Medulla oblongata (tissue), 1 donor: ENCODE measurements at regions not wholly inside any gene's neighbourhood (a gene's known extent, or its start where the extent isn't known, plus 50 kb on each side); places are given as distances from the start of the nearest gene placed in this dataset.

Experiments used
- DNase-seq: peaks from one replicate; pipeline ENCODE4 v3.0.0-alpha.2; 2015; ENCODE audit errors: extremely low spot score

DNA sequence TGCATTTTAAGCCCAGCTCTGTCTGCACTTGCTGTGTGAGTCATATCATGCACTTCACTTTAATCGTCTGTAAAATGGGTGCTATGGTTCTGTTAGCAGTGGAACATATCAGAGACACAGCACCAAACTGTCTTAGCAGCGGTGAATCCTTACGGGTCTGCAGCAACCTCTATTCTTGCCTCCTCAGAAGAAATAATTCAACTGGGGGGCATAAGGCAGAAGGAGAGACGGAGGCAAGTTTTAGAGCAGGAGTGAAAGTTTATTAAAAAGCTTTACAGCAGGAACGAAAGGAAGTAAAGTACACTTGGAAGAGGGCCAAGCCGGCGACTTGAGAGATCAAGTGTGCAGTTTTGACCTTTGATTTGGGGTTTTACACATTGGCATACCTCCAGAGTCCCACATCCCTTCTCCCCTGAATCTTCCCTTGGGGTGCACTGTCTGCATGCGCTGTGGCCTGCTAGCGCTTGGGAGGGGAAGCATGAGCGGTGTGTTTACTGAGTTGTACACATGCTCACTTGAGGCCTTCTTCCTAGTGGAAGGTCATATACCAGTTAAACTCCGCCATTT is 109.8 kb downstream of the DDX1 start:
- no peak for DNase-seq

DNA sequence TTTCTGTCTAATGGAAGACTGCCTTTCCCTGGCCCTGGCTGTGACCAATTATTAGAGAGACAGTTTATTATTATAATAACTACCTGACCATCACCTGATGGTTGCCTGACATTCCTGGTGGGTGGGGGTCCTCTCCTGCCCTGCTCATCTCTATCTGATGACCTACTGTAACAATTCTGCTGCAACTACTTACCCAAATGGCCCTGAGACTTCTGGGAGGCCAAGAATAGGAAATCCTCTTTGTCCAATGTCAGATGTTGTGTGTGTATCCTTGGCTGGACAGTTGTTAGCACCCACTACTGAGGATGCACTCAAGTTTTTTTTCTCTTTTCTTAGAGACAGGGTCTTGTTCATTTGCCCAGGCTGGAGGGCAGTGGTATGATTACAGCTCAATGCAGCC is 110.3 kb downstream of the DDX1 start:
- DNase-seq: no peak

GRCh38 chr2:15702452-15702851 is 110.8 kb downstream of the DDX1 start:
- DNase-seq: no peak

GRCh38 chr2:15703365-15703869 is 111.7 kb downstream of the DDX1 start:
- no peak for DNase-seq

DNA sequence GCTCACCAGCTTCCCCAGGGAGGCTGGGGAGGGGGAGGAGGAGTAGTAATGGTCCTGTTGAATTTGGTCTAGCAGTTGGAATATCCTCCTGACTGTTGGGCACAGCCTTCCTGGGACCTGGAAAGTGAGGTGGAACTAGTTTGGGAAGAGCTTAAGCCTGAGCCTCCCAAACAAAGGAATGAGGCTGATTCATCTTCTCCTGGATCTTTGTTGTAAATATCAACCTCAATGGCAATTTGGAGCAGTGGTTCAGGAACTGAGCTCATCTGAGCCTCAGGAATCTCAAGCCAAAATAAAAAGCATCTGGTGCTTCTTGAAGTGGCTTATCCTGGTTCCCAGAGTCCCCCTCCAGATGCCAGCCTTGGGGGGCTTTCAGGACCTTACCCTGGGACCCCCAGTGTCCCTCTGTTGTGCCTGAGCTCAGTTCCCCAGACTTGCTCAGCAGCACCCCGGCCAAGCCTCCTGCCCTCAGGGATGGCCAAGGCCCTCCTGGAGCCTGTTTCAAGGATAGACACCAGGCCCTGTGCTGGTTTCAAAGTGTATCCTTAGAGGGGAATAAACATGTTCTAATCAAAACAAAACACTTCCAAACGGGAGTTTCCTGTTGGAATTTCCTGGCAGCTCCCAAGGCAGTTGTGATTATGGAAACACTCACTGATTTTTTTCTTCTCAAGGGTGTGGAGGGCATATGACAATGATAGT is 112.6 kb downstream of the DDX1 start:
- DNase-seq: no peak

DNA sequence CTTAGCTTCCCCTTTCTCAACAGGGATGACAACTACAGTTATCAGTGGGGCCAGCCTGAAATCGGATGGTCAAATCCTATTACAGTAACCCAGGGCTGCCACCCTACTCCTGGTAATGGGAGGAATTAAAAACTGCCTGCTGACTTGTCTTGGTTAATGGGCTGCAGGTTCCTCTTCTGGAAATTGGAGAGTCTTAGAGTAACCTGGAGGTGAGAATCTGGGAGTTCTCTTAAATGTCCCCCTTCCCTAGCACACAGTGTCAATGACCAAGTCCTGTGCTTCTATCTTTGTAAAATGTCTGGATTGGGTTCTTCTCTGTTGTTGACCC is 113.1 kb downstream of the DDX1 start:
- no peak for DNase-seq

- DNase-seq: no peak
Observed at GRCh38 chr2:15705310-15705709, 113.6 kb downstream of the DDX1 start.

- DNase-seq: no peak
Observed at GRCh38 chr2:15705839-15706386, 114.2 kb downstream of the DDX1 start.

DNA sequence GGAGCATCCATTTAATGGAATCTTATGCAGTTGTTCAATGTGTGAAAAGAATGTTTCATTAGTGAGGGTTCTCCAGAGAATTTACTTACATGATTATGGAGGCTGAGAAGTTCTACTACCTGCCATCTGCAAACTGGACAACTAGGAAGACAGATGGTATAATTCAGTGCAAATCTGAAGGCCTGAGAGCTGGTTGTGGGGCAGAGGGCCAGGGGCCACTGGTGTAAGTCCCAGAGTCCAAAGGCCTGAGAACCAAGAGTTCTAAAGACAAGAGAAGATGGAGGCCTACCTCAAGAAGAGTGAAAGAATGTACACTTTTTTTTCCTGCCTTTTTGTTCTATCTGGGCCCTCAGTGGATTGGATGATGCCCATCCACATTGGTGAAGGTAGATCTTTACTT is 114.8 kb downstream of the DDX1 start:
- DNase-seq: no peak

DNA sequence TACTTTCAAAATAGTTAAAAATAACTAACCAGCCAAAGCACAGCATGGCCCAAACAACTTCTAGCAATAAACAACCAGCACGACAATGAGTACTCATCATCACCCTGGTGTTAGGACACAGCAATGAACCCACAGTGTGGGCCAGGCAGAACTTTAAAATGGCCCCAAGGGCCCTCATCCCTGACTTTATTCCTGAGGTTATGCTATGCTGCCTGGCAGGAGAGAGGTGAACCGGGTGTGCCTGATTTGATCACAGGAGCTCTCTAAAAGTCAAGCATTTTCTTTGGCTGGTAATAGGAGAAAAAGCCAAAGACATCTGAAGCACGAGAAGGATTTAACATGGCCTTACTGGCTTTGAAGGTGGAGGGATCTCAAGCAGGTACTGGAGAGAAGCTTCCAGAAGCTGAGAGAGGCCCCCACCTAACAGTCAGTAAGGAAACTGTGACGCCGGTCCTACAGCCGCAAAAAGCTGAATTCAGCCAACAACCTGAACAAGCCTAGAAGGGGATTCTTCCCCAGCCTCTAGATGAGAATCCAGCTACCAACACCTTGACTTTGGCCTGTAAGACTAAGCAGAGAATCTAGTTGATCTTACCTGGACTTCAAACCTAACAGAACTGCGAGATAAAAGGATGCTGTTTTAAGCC is 115.4 kb downstream of the DDX1 start:
- DNase-seq: no peak

DNA sequence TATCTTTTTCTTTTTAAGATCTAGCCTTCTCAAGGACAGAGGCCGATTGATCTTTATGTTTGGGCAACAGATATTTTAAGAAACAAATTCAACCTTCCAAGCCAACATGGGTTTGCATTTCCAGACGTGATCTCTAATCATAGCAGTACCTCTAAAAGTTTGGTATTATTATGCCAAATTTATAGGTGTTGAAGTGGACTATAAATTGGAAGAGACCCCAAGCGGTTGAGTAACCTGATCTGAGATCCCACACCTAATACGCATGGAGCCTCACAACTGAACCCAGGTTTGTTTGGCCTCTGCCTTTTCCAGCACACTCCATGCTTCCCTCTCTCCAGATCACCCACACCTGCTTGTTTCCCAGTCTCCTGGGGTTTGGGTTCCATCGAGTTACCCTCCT is 116.5 kb downstream of the DDX1 start:
- no peak for DNase-seq

GRCh38 chr2:15708865-15709820 is 117.5 kb downstream of the DDX1 start:
- no peak for DNase-seq

DNA sequence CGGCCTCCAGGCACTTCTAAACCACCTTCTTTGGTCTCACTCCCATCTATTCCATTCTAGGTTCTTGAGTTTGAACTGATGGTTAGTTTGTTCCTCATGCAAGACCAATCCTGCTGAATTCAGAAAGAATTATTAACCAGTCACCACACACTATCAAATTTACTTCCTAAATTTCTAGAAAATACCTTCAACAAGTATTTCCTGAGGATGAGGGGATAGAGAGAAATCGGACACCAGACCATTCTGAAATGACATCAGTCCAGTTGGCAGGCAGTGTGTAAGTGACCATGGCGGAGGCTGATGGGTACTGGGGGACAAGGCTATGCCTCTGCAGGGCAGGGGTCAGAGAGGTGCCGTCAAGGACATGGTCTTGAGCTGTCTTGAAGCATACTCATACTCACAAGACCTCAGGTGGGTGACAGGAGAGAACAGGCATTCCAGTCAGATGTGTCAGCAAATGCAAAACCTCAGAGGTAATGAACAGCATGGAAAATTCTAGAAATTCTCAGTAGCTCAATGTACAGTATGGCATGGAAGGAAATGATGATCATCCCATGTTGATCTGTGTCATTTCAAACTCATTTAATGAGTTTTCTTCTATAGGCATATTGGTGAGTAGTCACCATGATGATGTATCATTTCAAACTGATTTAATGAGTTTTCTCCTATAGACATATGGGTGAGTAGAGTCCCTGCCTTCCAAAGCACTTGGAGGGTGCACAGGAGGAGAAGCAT is 119.6 kb downstream of the DDX1 start:
- no peak for DNase-seq

- no peak for DNase-seq
Observed at GRCh38 chr2:15712551-15713342, 121.1 kb downstream of the DDX1 start.

- no peak for DNase-seq
Observed at GRCh38 chr2:15713475-15713874, 121.8 kb downstream of the DDX1 start.

GRCh38 chr2:15714002-15714401 is 122.3 kb downstream of the DDX1 start:
- DNase-seq: no peak

- no peak for DNase-seq
Observed at GRCh38 chr2:15714609-15715008, 122.9 kb downstream of the DDX1 start.

- DNase-seq: no peak
Observed at GRCh38 chr2:15715596-15715995, 123.9 kb downstream of the DDX1 start.

GRCh38 chr2:15718103-15718943 is 126.7 kb downstream of the DDX1 start:
- no peak for DNase-seq
